BE2C (cell line): ENCODE measurements at regions not wholly inside any gene's neighbourhood (a gene's known extent, or its start where the extent isn't known, plus 50 kb on each side); places are given as distances from the start of the nearest gene placed in this dataset.

Experiments used
- DNase-seq: peaks from one replicate; pipeline ENCODE4 v3.0.0-alpha.2; 2020
- H3K27me3 ChIP-seq: fragments of 250-450 bp; sonication (Bioruptor Pico); 2 replicates; pipeline ENCODE4 v1.5.1; 2020; ENCODE audit warnings: mild to moderate bottlenecking
- H3K36me3 ChIP-seq: fragments of 250-450 bp; sonication (Bioruptor Pico); 2 replicates; pipeline ENCODE4 v1.5.1; 2020; ENCODE audit warnings: mild to moderate bottlenecking
- H3K4me1 ChIP-seq: fragments of 250-450 bp; sonication (Bioruptor Pico); 2 replicates; pipeline ENCODE4 v1.5.1; 2020
- H3K4me3 ChIP-seq: 2 replicates; pipeline ENCODE4 v1.5.1; 2011; ENCODE audit warnings: low read depth, low read length
- H3K9me3 ChIP-seq: fragments of 250-450 bp; sonication (Bioruptor Pico); 2 replicates; pipeline ENCODE4 v1.5.1; 2020
- CTCF ChIP-seq: IDR thresholded peaks from 2 replicates; pipeline ENCODE4 v1.5.1; 2012; ENCODE audit warnings: mild to moderate bottlenecking, low read depth, low read length

DNA sequence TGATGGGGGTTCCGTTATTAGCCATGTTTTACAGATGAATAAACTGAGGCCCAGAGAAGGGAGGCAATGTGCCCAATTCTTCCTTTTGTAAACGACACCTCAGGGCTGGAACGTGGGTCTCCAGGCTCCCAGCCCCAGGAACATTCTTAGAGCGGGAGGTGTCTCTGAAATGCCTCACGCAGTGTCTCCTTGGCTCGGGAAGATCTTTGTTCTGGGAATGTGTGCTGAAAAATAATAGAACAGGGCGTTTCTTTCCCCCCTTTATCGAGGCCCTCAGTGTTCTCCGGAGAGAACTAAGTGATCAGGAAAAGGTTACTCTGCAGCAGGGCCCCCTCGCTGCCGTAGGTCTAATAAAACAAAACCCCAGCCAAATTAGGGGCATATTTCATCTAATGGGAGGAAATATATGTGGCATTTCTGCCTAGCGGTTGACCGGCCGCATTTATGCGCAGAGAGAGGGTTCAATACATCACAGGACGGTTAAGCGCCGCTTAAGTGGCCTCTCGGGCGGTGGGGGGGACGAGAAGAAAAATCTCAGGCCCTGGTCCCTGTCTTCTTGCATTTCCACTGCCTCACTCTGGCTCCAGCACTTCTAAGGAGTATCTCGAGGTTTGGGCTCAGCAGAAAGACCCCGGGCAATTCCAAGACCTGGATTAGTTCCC is 564.3 kb downstream of the MN1 start:
- peaks cover 25% of the 10 kb centered on the region for H3K4me1 ChIP-seq
- no peak overlapping the region for H3K4me3 ChIP-seq
- no peak for TF ChIP-seq CTCF
- no peaks in the 10 kb centered on the region for H3K36me3 ChIP-seq
- H3K9me3 ChIP-seq, result no peaks in the 10 kb centered on the region
- H3K27me3 ChIP-seq, result no peaks in the 10 kb centered on the region
- no peak for DNase-seq

- Histone ChIP-seq H3K27me3 (no peaks in the 10 kb centered on the region), H3K4me3 (peak overlapping the region; percentile 7; the same call in 1 of the 2 replicates), H3K4me1 (peaks cover 35% of the 10 kb centered on the region), H3K9me3 (no peaks in the 10 kb centered on the region), H3K36me3 (no peaks in the 10 kb centered on the region)
- DNase-seq, result peak; percentile 98
- TF ChIP-seq CTCF, result no peak; the same call in 1 of the 2 replicates
Measured at GRCh38 chr22:27238935-27239510, 562.5 kb downstream of the MN1 start.

DNA sequence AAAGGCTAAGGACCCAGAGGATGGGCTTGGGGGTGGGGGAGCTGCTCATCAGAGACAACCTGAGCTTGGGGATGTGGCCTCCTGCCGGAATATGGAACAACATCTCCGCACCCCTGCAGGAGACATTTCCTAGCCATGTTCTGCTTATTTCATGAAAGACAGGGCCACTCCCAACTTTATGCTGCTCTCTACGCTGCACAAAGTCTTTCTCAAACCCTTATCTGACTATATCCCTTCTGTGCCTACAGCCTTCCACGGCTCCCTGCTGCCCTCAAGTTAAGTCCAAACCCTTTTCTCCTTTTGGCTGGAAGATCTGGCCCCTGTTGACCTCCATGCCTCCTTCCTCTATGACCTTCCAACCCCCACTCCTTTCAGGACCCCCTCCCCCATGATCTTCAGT is 562.0 kb downstream of the MN1 start:
- Histone ChIP-seq H3K4me1 (peaks cover 35% of the 10 kb centered on the region), H3K36me3 (no peaks in the 10 kb centered on the region), H3K27me3 (no peaks in the 10 kb centered on the region), H3K4me3 (peak overlapping the region; percentile 7; the same call in 1 of the 2 replicates), H3K9me3 (no peaks in the 10 kb centered on the region)
- peak; percentile 20; the same call in 1 of the 2 replicates for TF ChIP-seq CTCF
- no peak for DNase-seq

DNA sequence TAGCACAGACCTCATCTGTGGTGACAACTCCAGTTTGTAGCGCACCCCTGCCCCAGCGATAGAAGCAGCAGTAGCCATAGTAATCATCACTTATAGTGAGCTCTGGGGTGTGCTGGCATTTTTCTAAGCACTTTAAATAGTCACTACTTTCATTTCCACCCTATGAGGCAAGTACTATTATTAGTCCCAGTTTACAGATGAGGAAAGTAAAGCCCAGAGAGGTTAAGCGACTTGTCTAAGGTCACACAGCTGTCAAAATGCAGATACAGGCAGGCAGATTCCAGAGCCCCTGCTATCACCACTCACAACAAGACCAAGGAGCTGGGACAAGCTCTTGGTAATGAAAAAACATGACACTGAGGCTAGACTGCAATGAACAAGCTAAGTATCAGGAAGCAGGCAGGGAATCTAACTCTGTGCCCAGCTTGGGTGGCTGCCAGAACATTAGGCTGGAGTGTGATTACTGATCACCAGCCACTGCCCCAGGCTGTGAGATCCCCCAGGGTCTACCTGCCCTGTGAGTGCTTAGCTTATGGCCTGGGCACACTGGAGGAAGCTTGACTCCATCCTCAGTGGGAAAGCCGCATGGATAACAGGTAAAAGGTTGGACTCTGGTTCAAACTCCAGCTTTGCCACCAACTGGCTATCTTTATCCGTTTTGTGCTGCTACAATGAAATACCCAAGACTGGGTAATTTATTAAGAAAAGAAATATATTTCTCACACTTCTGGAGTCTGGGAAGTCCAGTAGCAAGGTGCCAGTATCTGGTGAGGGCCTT is 561.1 kb downstream of the MN1 start:
- Histone ChIP-seq H3K27me3 (no peaks in the 10 kb centered on the region), H3K36me3 (no peaks in the 10 kb centered on the region), H3K4me1 (peaks cover 35% of the 10 kb centered on the region), H3K4me3 (no peak overlapping the region), H3K9me3 (no peaks in the 10 kb centered on the region)
- TF ChIP-seq CTCF, result no peak
- peak; percentile 56 for DNase-seq

DNA sequence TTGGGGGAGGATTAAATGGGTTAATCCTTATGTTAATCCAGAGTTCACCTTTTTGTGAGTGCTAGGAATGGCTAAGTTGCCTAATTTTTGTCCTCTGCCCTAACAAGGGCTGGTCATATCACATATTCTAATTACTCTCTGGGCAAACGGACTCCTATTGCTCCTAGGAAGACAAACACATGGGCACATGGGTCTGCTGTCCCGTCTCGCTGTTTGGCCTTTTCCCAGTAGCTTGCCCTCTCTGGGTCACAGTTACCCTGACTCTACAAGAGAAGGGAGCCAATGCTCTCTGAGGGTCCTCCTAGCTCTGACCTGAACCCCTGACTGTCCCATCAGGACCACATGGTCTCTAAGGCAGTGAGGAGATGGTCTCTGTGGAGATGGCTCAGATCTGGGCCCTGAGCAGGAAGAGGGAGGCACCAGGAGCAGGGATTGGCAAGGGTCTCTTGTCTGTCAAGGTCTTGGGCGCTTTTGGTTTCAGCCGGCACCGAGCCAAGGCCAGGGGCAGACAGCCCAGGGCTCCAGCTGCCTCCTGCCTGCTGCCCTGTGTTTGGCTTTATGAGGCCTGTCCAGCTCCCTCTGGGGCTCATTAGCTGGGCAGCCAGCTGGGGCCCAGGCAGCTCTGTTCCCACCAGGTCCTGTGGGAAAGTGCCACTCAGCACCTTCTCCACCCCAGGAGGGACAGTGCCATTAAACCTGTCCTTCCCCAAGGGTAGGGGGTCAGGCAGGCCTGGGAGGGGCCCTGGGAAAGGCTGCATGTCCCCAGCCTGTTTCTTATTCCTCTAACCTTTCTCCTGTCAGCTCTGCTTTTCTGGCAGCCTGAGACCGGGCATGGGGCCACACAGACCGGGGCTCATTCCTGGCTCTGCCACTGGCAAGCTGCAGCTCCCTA is 559.9 kb downstream of the MN1 start:
- DNase-seq, result peak; percentile 92
- no peaks in the 10 kb centered on the region for H3K27me3 ChIP-seq
- TF ChIP-seq CTCF, result no peak; the same call in 1 of the 2 replicates
- H3K4me3 ChIP-seq, result no peak overlapping the region
- H3K4me1 ChIP-seq, result peaks cover 35% of the 10 kb centered on the region
- no peaks in the 10 kb centered on the region for H3K36me3 ChIP-seq
- no peaks in the 10 kb centered on the region for H3K9me3 ChIP-seq
